ENCODE measurements at regions not wholly inside any gene's neighbourhood (a gene's known extent, or its start where the extent isn't known, plus 50 kb on each side); places are given as distances from the start of the nearest gene placed in this dataset.

GRCh38 chr7:36802459-36803135 is 78.3 kb upstream of the AOAH start:
- H3K4me2 ChIP-seq = no peak overlapping the region
- H3K27me3 ChIP-seq = no peaks in the 10 kb centered on the region
- no peak overlapping the region for H3K27ac ChIP-seq
- H3K4me3 ChIP-seq = no peak overlapping the region
- H3K4me1 ChIP-seq = peaks cover 9% of the 10 kb centered on the region; the same call in 1 of the 2 replicates
- no peak for TF ChIP-seq Cebpa-rat (IDR thresholded peaks at IDR 0.05)
- H3K36me3 ChIP-seq = no peaks in the 10 kb centered on the region
- H3K9me3 ChIP-seq = no peaks in the 10 kb centered on the region
- H4K20me1 ChIP-seq = no peaks in the 10 kb centered on the region
- H3K9ac ChIP-seq = no peak overlapping the region

GRCh38 chr7:36796850-36797536 is 72.7 kb upstream of the AOAH start:
- no peak for TF ChIP-seq Cebpa-rat (IDR thresholded peaks at IDR 0.05)
- Histone ChIP-seq H3K36me3 (no peaks in the 10 kb centered on the region), H3K4me1 (peaks cover 13% of the 10 kb centered on the region), H3K27me3 (no peaks in the 10 kb centered on the region), H3K4me2 (no peak overlapping the region), H4K20me1 (no peaks in the 10 kb centered on the region), H3K9me3 (no peaks in the 10 kb centered on the region), H3K4me3 (no peak overlapping the region), H3K27ac (no peak overlapping the region), H3K9ac (no peak overlapping the region)

- peaks cover 23% of the 10 kb centered on the region for H3K4me1 ChIP-seq
- H3K9ac ChIP-seq = no peak overlapping the region
- no peak overlapping the region for H3K27ac ChIP-seq
- no peak overlapping the region for H3K4me2 ChIP-seq
- H3K27me3 ChIP-seq = no peaks in the 10 kb centered on the region
- TF ChIP-seq Cebpa-rat (IDR thresholded peaks at IDR 0.05) = no peak
- no peaks in the 10 kb centered on the region for H3K9me3 ChIP-seq
- no peaks in the 10 kb centered on the region for H4K20me1 ChIP-seq
- no peaks in the 10 kb centered on the region for H3K36me3 ChIP-seq
- no peak overlapping the region for H3K4me3 ChIP-seq
These were observed 71.2 kb upstream of the AOAH start for GRCh38 chr7:36795451-36796021.

GRCh38 chr7:36794689-36795088 is 70.4 kb upstream of the AOAH start:
- no peak for TF ChIP-seq Cebpa-rat (IDR thresholded peaks at IDR 0.05)
- H3K4me3 ChIP-seq = no peak overlapping the region

GRCh38 chr7:36792421-36792820 is 68.1 kb upstream of the AOAH start:
- H3K36me3 ChIP-seq = no peaks in the 10 kb centered on the region
- no peak overlapping the region for H3K4me2 ChIP-seq
- no peak overlapping the region for H3K27ac ChIP-seq
- H4K20me1 ChIP-seq = no peaks in the 10 kb centered on the region
- no peak for TF ChIP-seq Cebpa-rat (IDR thresholded peaks at IDR 0.05)
- H3K27me3 ChIP-seq = no peaks in the 10 kb centered on the region
- H3K9ac ChIP-seq = no peak overlapping the region
- peaks cover 54% of the 10 kb centered on the region for H3K4me1 ChIP-seq
- H3K4me3 ChIP-seq = no peak overlapping the region
- no peaks in the 10 kb centered on the region for H3K9me3 ChIP-seq

More at GRCh38 chr7:36794689-36795088, 70.4 kb upstream of the AOAH start:
- H3K4me1 ChIP-seq = peaks cover 32% of the 10 kb centered on the region
- no peaks in the 10 kb centered on the region for H3K9me3 ChIP-seq
- no peak overlapping the region for H3K9ac ChIP-seq
- H3K27ac ChIP-seq = 0 out of 2 replicates have a peak overlapping the region, but pooled peaks have one; percentile 27
- peak overlapping the region; percentile 38 for H3K4me2 ChIP-seq
- H3K27me3 ChIP-seq = no peaks in the 10 kb centered on the region
- H3K36me3 ChIP-seq = no peaks in the 10 kb centered on the region
- no peaks in the 10 kb centered on the region for H4K20me1 ChIP-seq

GRCh38 chr7:36790311-36790787 is 66.1 kb upstream of the AOAH start:
- H3K4me3 ChIP-seq = no peak overlapping the region
- peak overlapping the region; percentile 81 for H3K4me2 ChIP-seq
- no peaks in the 10 kb centered on the region for H3K27me3 ChIP-seq
- no peaks in the 10 kb centered on the region for H4K20me1 ChIP-seq
- H3K36me3 ChIP-seq = no peaks in the 10 kb centered on the region
- no peak overlapping the region for H3K27ac ChIP-seq
- no peaks in the 10 kb centered on the region for H3K9me3 ChIP-seq
- peaks cover 64% of the 10 kb centered on the region for H3K4me1 ChIP-seq
- TF ChIP-seq Cebpa-rat (IDR thresholded peaks at IDR 0.05) = no peak
- H3K9ac ChIP-seq = no peak overlapping the region; the same call in 1 of the 2 replicates

GRCh38 chr7:36788825-36789470 is 64.7 kb upstream of the AOAH start:
- H4K20me1 ChIP-seq = no peaks in the 10 kb centered on the region
- H3K36me3 ChIP-seq = no peaks in the 10 kb centered on the region
- H3K4me3 ChIP-seq = no peak overlapping the region
- TF ChIP-seq Cebpa-rat (IDR thresholded peaks at IDR 0.05) = no peak
- peaks cover 67% of the 10 kb centered on the region for H3K4me1 ChIP-seq
- no peak overlapping the region for H3K27ac ChIP-seq
- H3K27me3 ChIP-seq = no peaks in the 10 kb centered on the region
- H3K9me3 ChIP-seq = no peaks in the 10 kb centered on the region
- H3K9ac ChIP-seq = no peak overlapping the region
- H3K4me2 ChIP-seq = peak overlapping the region; percentile 81

- H3K4me3 ChIP-seq = no peak overlapping the region
- peaks cover 72% of the 10 kb centered on the region for H3K4me1 ChIP-seq
- H3K27me3 ChIP-seq = no peaks in the 10 kb centered on the region
- H3K36me3 ChIP-seq = no peaks in the 10 kb centered on the region
- H3K4me2 ChIP-seq = peak overlapping the region; percentile 81; the same call in 1 of the 2 replicates
- H3K9ac ChIP-seq = no peak overlapping the region
- no peak for TF ChIP-seq Cebpa-rat (IDR thresholded peaks at IDR 0.05)
- no peaks in the 10 kb centered on the region for H4K20me1 ChIP-seq
- H3K27ac ChIP-seq = no peak overlapping the region
- no peaks in the 10 kb centered on the region for H3K9me3 ChIP-seq
These were observed 63.7 kb upstream of the AOAH start for GRCh38 chr7:36787933-36788378.

- TF ChIP-seq Cebpa-rat (IDR thresholded peaks at IDR 0.05) = no peak
- no peak overlapping the region for H3K27ac ChIP-seq
- peak overlapping the region; percentile 71 for H3K4me2 ChIP-seq
- H3K4me1 ChIP-seq = peaks cover 61% of the 10 kb centered on the region
- no peaks in the 10 kb centered on the region for H3K9me3 ChIP-seq
- H4K20me1 ChIP-seq = no peaks in the 10 kb centered on the region
- H3K27me3 ChIP-seq = no peaks in the 10 kb centered on the region
- H3K4me3 ChIP-seq = no peak overlapping the region
- H3K36me3 ChIP-seq = no peaks in the 10 kb centered on the region
- H3K9ac ChIP-seq = no peak overlapping the region
These were observed 61.0 kb upstream of the AOAH start for GRCh38 chr7:36784991-36785940.
